ENCODE measurements at regions not wholly inside any gene's neighbourhood (a gene's known extent, or its start where the extent isn't known, plus 50 kb on each side); places are given as distances from the start of the nearest gene placed in this dataset.

DNA sequence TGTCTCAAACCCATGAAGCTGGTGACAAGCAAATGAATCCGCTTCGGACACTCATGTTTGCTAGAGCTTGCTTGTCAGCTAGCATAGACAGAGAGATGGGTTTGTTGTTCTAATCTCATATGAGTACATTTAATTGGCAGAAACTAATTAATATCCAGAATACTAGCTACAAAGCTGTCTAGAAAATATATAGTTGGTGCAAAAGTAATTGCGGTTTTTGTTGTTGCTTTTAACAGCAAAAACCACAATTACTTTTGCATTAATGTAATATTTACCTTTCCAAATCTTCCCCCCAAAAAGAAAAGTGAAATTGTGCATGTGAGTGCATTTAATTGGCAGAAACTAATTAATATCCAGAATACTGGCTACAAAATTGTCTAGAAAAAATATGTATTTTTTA lies 1115.2 kb downstream of the TDRD15 start:
- no peak for DNase-seq (ENCODE audit: low read depth)

DNA sequence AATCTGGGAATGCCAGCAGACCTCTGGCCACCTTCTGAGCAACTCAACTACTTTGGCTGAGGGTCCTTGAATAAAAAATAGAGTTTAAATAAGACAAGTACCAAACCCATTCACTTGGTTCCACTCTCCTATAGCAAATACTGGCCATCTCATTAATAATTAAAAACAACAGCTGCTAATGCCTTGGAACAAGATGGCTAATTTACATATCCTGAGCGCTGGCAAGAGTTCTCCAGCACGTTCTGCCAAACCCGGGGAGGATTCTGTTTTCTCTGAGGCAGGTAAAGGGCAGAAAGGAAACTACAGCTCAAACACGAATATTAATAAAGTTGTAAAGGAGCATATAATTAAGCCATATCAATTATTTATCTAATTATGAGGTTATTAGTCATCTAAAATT lies 1123.7 kb downstream of the TDRD15 start:
- DNase-seq (ENCODE audit: low read depth), result no peak

DNA sequence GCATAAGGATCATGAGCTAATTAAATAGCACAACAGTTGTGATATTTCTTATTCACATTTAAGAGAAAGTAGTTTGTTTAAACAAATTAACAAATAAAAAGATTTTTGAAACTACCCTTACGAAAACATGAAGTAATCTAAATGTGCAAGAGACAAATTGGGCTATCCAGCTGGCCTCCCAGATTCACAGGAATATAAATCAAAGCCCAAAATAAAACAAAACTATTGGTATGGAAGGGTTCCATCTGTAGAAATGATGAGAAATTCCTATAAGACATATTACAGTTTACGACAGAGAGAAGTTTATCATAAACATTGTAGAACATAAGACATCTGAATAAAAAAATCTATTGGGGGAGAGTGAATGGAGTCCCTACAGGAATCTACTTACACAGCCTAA lies 1125.1 kb downstream of the TDRD15 start:
- no peak for DNase-seq (ENCODE audit: low read depth)

- DNase-seq (ENCODE audit: low read depth), result no peak
Measured at GRCh38 chr2:22253171-22253570, 1129.4 kb downstream of the TDRD15 start.

- DNase-seq (ENCODE audit: low read depth), result no peak
Measured at GRCh38 chr2:22261165-22261564, 1123.8 kb upstream of the KLHL29 start.

GRCh38 chr2:22270341-22270740 lies 1114.6 kb upstream of the KLHL29 start:
- DNase-seq (ENCODE audit: low read depth), result no peak

- DNase-seq (ENCODE audit: low read depth), result no peak
Measured at GRCh38 chr2:22273853-22274252, 1111.1 kb upstream of the KLHL29 start.

GRCh38 chr2:22274661-22275060 lies 1110.3 kb upstream of the KLHL29 start:
- no peak for DNase-seq (ENCODE audit: low read depth)

DNA sequence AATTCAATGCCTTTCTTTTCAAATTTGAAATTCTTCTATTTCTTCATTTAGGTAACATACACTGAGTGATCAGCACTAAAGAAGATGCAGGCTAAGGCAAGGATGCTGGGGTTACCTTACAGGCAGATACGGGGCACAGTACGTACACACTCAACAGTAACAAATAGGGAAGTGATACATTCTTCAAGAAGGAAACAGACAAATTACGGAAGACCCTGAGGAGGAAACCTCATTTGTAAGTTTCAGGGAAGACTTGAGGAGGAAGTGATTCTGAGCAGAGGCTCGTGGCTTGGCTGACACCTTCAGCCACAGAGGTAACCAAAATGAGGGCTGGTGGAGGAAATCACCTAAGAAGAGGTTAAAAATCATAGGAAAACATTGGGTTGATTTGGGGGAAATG lies 1108.3 kb upstream of the KLHL29 start:
- DNase-seq (ENCODE audit: low read depth), result no peak

DNA sequence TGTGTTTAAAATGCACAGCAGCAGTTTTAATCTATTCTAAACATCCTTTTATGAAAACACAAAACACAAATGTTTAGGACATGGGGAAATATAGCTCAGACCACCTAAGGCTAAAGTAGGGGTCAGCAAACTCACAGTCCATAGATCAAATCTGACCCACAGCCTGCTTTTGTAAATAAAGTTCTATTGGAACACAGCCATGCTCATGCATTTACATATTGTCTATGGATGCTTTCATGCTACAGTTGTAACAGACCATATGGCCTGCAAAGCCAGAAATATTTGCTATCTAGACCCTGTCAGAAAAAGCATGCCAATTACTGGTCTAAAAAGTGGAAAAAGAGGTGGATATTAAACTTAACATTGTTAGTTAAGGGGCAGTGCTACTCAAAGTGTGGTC lies 1105.4 kb upstream of the KLHL29 start:
- DNase-seq (ENCODE audit: low read depth), result no peak

GRCh38 chr2:22281033-22281432 lies 1103.9 kb upstream of the KLHL29 start:
- DNase-seq (ENCODE audit: low read depth), result peak; percentile 76

DNA sequence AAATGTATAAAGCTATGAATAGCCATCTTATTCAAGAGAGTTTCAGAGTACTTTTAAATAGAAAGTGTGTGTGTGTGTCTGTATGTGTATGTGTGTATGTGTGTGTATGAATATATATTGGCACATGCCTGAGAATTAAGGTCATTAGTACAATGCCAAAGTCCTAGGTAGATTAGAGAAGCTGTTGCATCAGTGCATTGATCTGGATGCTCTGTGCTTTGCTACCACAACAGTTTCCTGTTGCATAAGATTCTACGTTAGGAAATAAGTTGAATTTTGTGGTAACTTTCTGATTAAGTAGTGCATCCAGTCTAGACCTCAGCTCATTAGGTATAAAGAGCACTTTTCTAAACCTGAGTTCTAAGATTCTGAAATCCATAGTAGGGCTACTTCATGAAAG lies 1102.8 kb upstream of the KLHL29 start:
- no peak for DNase-seq (ENCODE audit: low read depth)

DNA sequence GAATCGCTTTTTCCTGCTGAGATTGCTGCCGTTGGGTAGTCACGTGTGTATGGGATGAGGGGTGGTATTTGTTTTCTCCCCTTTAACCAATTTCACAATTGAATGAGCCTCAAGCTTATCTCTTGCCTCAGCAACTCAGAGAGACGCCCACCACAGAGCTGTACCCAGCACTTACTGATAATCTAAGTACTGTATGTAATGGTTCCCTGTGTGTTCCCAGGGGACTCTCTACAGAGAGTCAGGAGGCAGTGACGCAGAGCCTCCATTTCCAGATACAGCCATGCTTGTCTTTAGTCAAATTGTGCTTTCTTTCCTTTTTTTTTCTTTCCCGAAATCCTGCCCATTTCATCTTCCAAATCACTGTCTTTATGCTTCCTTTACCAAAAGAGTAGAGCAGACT lies 1102.1 kb upstream of the KLHL29 start:
- no peak for DNase-seq (ENCODE audit: low read depth)

- no peak for DNase-seq (ENCODE audit: low read depth)
Measured at GRCh38 chr2:22283436-22283835, 1101.5 kb upstream of the KLHL29 start.

DNA sequence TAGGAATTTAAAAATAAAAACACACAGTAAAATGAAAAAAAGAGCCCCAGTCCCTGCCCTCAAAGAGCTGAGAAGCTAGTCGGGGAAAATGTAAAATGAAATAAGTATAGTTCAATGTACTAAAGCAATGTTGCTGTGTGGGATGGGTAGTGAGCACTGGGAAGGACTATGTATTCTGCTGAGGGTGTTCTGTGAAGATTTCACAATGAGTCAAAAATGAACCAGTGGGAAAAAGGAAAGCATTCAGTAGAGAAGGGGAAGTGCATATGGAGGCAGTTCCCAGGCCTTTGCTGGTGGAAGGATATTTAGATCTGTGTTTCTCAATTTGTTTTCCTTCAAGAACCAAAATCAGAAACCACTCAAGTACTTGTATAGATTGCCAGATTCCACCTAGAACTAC lies 1094.7 kb upstream of the KLHL29 start:
- DNase-seq (ENCODE audit: low read depth), result no peak

DNA sequence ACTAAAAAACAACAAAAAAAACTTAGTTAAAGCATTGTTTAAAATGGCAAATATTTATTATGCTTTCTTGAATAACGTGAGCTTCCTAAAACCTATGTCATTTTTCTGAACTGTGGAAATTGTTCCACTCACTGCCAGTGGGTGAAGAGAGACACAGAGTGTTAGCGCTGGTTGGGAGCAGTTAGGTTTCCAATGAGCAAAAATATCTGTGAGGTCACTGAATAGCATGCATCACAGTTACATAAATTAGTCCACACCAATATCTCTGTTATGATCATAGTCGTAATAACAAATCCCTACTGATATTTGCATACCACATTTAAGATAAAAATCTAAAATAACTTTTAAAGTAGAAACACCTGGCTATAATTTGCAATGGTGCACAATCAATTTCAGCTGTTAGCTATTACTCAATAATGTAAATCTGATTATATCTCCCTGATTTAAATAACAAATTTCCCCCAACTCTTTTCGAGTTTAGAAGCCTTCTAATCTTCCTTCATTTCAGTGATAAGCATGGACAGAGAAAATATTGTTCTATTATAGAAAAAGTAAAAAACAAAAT lies 1094.0 kb upstream of the KLHL29 start:
- DNase-seq (ENCODE audit: low read depth), result no peak

GRCh38 chr2:22301228-22301627 lies 1083.8 kb upstream of the KLHL29 start:
- DNase-seq (ENCODE audit: low read depth), result no peak

GRCh38 chr2:22326250-22326649 lies 1058.7 kb upstream of the KLHL29 start:
- DNase-seq (ENCODE audit: low read depth), result no peak

- DNase-seq (ENCODE audit: low read depth), result no peak
Measured at GRCh38 chr2:22329211-22330154, 1055.5 kb upstream of the KLHL29 start.

DNA sequence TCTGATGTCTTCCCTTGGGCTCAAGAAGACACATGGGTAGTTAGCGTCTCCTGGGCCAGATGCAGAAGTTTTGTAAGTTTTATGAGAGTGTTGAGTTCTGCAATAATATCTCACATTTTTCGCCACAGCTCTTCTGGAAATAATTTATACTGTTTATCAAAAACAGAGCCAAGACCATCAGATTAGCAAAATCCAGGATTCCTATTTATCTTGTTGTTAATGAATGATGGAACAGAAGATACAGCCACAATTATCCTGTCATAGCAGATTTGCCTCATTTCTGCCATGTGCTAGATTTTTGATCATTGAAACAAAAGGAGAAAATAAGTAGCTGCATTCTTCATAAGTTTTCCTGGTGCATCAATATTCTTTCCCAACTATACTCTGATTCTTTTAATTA lies 1048.6 kb upstream of the KLHL29 start:
- DNase-seq (ENCODE audit: low read depth), result no peak

- no peak for DNase-seq (ENCODE audit: low read depth)
Measured at GRCh38 chr2:22340716-22341115, 1044.3 kb upstream of the KLHL29 start.

- no peak for DNase-seq (ENCODE audit: low read depth)
Measured at GRCh38 chr2:22347306-22347705, 1037.7 kb upstream of the KLHL29 start.

DNA sequence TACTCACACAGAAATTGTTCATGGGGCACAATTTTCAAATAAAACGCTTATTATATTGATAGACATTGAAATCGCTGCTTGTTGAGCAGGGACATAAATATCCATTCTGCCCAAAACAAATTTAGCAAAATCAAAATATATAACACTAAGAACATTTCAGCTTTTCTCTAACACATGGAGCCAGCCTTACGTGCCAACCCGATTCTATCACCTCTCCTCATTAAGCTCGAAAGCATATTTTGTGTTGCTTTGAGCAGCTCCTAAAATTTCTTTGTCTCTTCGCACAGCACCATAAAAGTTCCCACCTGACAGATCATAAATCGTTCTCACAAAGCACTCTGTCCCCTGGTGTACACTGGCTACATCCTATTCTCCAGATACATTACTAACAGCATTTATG lies 1034.4 kb upstream of the KLHL29 start:
- no peak for DNase-seq (ENCODE audit: low read depth)

All from non-pigmented ciliary epithelial cell (primary cell).